Endothelial cell of umbilical vein (primary cell): ENCODE measurements at regions not wholly inside any gene's neighbourhood (a gene's known extent, or its start where the extent isn't known, plus 50 kb on each side); places are given as distances from the start of the nearest gene placed in this dataset.
"Not testable (repeated sequence)": the region's sequence is repeated elsewhere in the genome, so short reads cannot be mapped to it uniquely, and the experiment has no call there.

Experiments used
- BruUV-seq: library from RNA; stranded (reverse); fragments of 400-500 nt; replicated peaks from 2 replicates; lab custom pipeline; 2021; lab: Mats Ljungman, UMichigan
- CTCF ChIA-PET: fragments of 300-600, 350-600 bp; sonication (Branson Sonifier 250); formaldehyde crosslinking; loops from one replicate; lab custom pipeline; 2021; ENCODE audit warnings: antibody characterized with exemption, inconsistent platforms; lab: Charles Lee
- POLR2A ChIA-PET: fragments of 300-600, 350-600 bp; sonication (Branson Sonifier 250); formaldehyde crosslinking; loops from one replicate; lab custom pipeline; 2021; ENCODE audit warnings: antibody characterized with exemption, inconsistent platforms; lab: Charles Lee
- DNase-seq: peaks from one replicate; pipeline ENCODE4 v3.0.0-alpha.2; 2011; ENCODE audit warnings: low read depth, low spot score
- FAIRE-seq: peaks from 2 replicates; lab custom pipeline; 2011; peaks lifted over from hg19 to GRCh38; lab: Jason Lieb, UNC
- H2AFZ ChIP-seq: 2 replicates; pipeline ENCODE4 v1.6.0; 2012; ENCODE audit warnings: low read depth, low read length, control low read depth, inconsistent platforms
- H3K27ac ChIP-seq: 2 replicates; pipeline ENCODE4 v1.5.1; 2011; ENCODE audit warnings: low read depth, mild to moderate bottlenecking, control low read depth, low read length, moderate library complexity; ENCODE audit not compliant: insufficient read depth
- H3K27me3 ChIP-seq, 2 experiments: 2 replicates each; pipeline versions ENCODE4 v1.6.0 to v1.6.1; 2011; ENCODE audit warnings: low read length in 2 of 2, mixed read lengths in 1 of 2; ENCODE audit not compliant: control insufficient read depth in 2 of 2, insufficient read depth in 2 of 2
- H3K36me3 ChIP-seq, 2 experiments: 2 replicates in 1 of 2; 3 replicates in 1 of 2; pipeline ENCODE4 v1.5.1; 2011; ENCODE audit warnings: low read length in 2 of 2, mild to moderate bottlenecking in 1 of 2, moderate library complexity in 1 of 2; ENCODE audit not compliant: control insufficient read depth in 2 of 2, insufficient read depth in 2 of 2; ENCODE audit errors: extremely low read depth in 1 of 2
- H3K4me1 ChIP-seq: 3 replicates; pipeline ENCODE4 v1.5.1; 2011; ENCODE audit warnings: mild to moderate bottlenecking, low read length; ENCODE audit not compliant: control insufficient read depth, insufficient read depth; ENCODE audit errors: extremely low read depth
- H3K4me2 ChIP-seq: 2 replicates; pipeline ENCODE4 v1.6.1; 2011; ENCODE audit warnings: low read length, control low read depth, mixed read lengths; ENCODE audit not compliant: insufficient read depth
- H3K4me3 ChIP-seq, 3 experiments: fragments of 200-600 bp in 1 of 3; sonication (generic), shearing (Covaris generic) in 1 of 3; replicated peaks in 1 of 3; 2 replicates each; pipeline ENCODE4 v1.5.1; 2011 to 2016; ENCODE audit warnings: control low read depth in 3 of 3, low read length in 3 of 3, mild to moderate bottlenecking in 2 of 3, inconsistent platforms in 1 of 3, low read depth in 1 of 3, moderate library complexity in 1 of 3; ENCODE audit not compliant: insufficient read depth in 1 of 3
- H3K79me2 ChIP-seq: 2 replicates; pipeline ENCODE4 v1.6.0; 2012; ENCODE audit warnings: low read length, inconsistent platforms; ENCODE audit not compliant: control insufficient read depth, insufficient read depth
- H3K9ac ChIP-seq: replicated peaks from 2 replicates; pipeline ENCODE3; 2011; ENCODE audit warnings: low read length, control low read depth; ENCODE audit not compliant: insufficient read depth; ENCODE audit errors: extremely low read depth
- H3K9me1 ChIP-seq: replicated peaks from 3 replicates; pipeline ENCODE4 v1.6.0; 2011; ENCODE audit warnings: mild to moderate bottlenecking, low read length; ENCODE audit not compliant: control insufficient read depth, insufficient read depth; ENCODE audit errors: extremely low read depth
- H3K9me3 ChIP-seq: replicated peaks from 2 replicates; pipeline ENCODE4 v1.5.1; 2012; ENCODE audit warnings: low read length, inconsistent platforms; ENCODE audit not compliant: control insufficient read depth, insufficient read depth
- H4K20me1 ChIP-seq: replicated peaks from 2 replicates; pipeline ENCODE3; 2011; ENCODE audit warnings: mild to moderate bottlenecking, low read length; ENCODE audit not compliant: control insufficient read depth, insufficient read depth; ENCODE audit errors: extremely low read depth
- dilution Hi-C: fragments of 300-500 bp; cut with MboI; formaldehyde crosslinking; loops from one replicate; pipeline ENCODE4 v1.15.0; 2019; ENCODE audit warnings: low sequenced_read_pairs; ENCODE audit not compliant: extremely low pct_ligation_motif_present
- intact Hi-C: fragments of 100-400 bp; cut with micrococcal nuclease; formaldehyde crosslinking; loops from one replicate; pipeline ENCODE4 v1.10.0; 2022

DNA sequence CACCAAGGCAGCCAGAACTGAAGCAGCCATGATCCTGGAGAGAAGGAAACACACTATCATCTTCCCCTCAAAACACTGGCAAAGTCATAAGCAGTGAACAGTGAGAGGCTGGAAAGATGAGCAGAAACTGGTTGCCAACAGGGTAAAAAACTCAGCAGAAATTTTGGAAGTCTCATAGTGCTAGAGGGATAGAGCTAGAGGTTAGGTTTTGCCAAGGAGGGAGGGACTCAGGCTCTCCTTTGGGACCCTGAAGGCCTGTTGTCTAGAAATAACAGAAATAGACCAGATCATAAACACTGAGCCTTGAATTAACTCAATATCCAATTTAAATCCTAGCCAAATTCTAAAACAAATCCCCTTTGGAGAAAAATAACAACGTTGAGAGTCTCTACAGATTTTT is 853.6 kb downstream of the PRIM2 start:
- DNase-seq, H3K9me3 ChIP-seq, H3K9me1 ChIP-seq, CTCF ChIA-PET, H3K79me2 ChIP-seq, H2AFZ ChIP-seq, H3K4me1 ChIP-seq, dilution Hi-C loops, H3K4me3 ChIP-seq, H3K4me2 ChIP-seq, intact Hi-C loops, H3K27ac ChIP-seq, H4K20me1 ChIP-seq, POLR2A ChIA-PET, BruUV-seq, H3K9ac ChIP-seq, H3K27me3 ChIP-seq, H3K36me3 ChIP-seq, FAIRE-seq: not testable (repeated sequence)

DNA sequence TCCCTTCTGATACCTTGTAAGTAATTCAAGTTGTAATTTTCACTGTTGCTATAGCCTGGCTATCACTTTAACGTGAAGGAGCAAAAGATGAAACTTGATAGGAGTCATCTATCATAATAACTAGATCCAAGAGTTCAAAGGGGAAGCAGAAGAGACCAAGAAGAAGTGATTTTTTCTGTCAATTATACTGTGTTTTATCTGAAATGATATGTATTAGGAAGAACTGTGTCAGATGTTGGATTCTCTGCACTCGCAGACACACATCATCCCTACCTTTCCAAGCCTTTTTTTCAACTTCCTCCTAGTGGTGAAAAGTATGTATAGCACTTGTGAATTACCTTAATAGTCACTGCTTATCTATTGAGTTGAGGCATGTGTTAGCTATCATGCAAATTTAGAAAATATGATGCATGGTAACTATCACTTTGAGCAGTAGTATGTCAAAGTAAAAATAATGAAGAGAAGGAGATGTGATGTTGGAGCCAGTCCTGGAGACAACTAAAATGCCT is 864.2 kb downstream of the PRIM2 start:
- CTCF ChIA-PET, DNase-seq, H3K4me2 ChIP-seq, H3K9ac ChIP-seq, H3K79me2 ChIP-seq, H3K27me3 ChIP-seq, intact Hi-C loops, dilution Hi-C loops, BruUV-seq, H3K27ac ChIP-seq, H3K4me3 ChIP-seq, H4K20me1 ChIP-seq, H3K9me1 ChIP-seq, H3K4me1 ChIP-seq, H2AFZ ChIP-seq, H3K36me3 ChIP-seq, POLR2A ChIA-PET, H3K9me3 ChIP-seq, FAIRE-seq: not testable (repeated sequence)

DNA sequence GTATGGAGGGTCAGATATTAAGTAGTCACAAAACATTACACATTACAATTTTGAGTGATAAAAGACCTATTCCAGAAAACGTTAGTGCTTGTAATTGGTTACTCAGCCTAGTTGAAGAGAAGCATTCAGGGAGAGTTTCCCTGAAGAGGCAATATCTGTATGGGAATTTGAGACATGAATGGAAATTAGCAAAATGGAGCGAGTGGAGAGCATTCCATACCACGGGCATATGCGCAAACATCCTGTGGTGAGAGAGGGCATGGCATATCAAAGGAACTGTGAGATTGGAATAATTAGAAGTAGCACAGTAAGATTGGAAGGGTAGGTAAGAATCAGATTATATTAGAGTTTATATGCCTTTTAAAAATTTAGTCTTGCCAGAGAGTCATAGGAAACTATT is 867.9 kb downstream of the PRIM2 start:
- BruUV-seq, CTCF ChIA-PET, H3K9me1 ChIP-seq, H3K27ac ChIP-seq, FAIRE-seq, intact Hi-C loops, H3K36me3 ChIP-seq, H3K9ac ChIP-seq, H2AFZ ChIP-seq, H3K79me2 ChIP-seq, H4K20me1 ChIP-seq, POLR2A ChIA-PET, dilution Hi-C loops, H3K4me2 ChIP-seq, H3K4me1 ChIP-seq, DNase-seq, H3K4me3 ChIP-seq, H3K27me3 ChIP-seq, H3K9me3 ChIP-seq: not testable (repeated sequence)

DNA sequence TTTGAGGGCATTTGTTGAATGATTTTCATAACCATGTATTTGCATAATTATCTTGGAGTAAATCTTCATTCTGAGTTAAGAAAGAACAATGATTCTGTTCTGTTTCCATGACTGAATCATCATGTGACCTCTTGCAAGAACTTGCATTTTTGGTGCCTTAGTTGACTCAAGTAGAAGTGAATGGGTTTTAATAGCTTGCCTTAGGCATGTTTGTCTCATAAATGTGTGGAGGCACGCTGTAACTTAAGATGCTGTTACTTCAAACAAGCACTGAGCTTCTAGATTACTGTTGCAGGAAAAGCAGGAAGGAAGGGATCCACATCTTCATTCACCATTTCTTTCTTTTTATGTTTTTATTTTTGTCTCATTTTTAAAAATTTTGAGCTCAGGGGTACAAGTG is 875.8 kb downstream of the PRIM2 start:
- BruUV-seq = not testable (repeated sequence)

More for the DNA sequence above, 875.8 kb downstream of the PRIM2 start:
- H3K4me3 ChIP-seq, H3K4me1 ChIP-seq, intact Hi-C loops, FAIRE-seq, H2AFZ ChIP-seq, H3K27me3 ChIP-seq, H3K4me2 ChIP-seq, H3K9me3 ChIP-seq, H3K9me1 ChIP-seq, H3K9ac ChIP-seq, POLR2A ChIA-PET, CTCF ChIA-PET, H3K79me2 ChIP-seq, H4K20me1 ChIP-seq, H3K27ac ChIP-seq, DNase-seq, dilution Hi-C loops, H3K36me3 ChIP-seq: not testable (repeated sequence)
